HepG2 (cell line): ENCODE measurements at regions not wholly inside any gene's neighbourhood (a gene's known extent, or its start where the extent isn't known, plus 50 kb on each side); places are given as distances from the start of the nearest gene placed in this dataset.

Source experiments
- ATAC-seq: fragments of 200-7000 bp; cut with Tn5 transposase; 3 replicates; pipeline ENCODE4 v1.9.1; 2020; ENCODE audit warnings: mild to moderate bottlenecking, moderate library complexity
- BruUV-seq: library from RNA; stranded (reverse); fragments of 400-500 nt; replicated peaks from 2 replicates; lab custom pipeline; 2021; lab: Mats Ljungman, UMichigan
- CTCF ChIA-PET: fragments of 300-600 bp; formaldehyde crosslinking; extraction: SDS; loops from one replicate; lab custom pipeline; 2021; ENCODE audit warnings: low total read pairs, inconsistent platforms, low intra/inter-chr PET ratio; lab: Yijun Ruan, JAX
- POLR2A ChIA-PET: fragments of 350-600 bp; sonication (Branson Sonifier 250); formaldehyde crosslinking; loops from one replicate; lab custom pipeline; 2020; ENCODE audit warnings: antibody characterized with exemption, inconsistent platforms; lab: Yijun Ruan, JAX
- DNase-seq: peaks from one replicate; pipeline ENCODE4 v3.0.0-alpha.2; 2015; ENCODE audit warnings: low spot score
- FAIRE-seq: peaks from 3 replicates; lab custom pipeline; 2011; peaks lifted over from hg19 to GRCh38; lab: Jason Lieb, UNC
- H2AFZ ChIP-seq: one replicate; pipeline ENCODE4 v1.6.1; 2011; ENCODE audit warnings: low read length, inconsistent platforms
- H3K27ac ChIP-seq: fragments of 300-600 bp; 3 replicates; pipeline ENCODE4 v1.8.0; 2011; ENCODE audit warnings: mixed run types, mild to moderate bottlenecking, mixed read lengths, low read length, inconsistent platforms; ENCODE audit not compliant: insufficient read depth; ENCODE audit errors: extremely low read length
- H3K27me3 ChIP-seq, 2 experiments: fragments of 200-600 bp in 1 of 2; 2 replicates in 1 of 2; 3 replicates in 1 of 2; pipeline versions ENCODE4 v1.6.0 to v1.8.0; 2011; ENCODE audit warnings: low read length in 2 of 2, mild to moderate bottlenecking in 2 of 2, moderate library complexity in 2 of 2, inconsistent platforms in 1 of 2; ENCODE audit not compliant: insufficient read depth in 2 of 2, control insufficient read depth in 1 of 2
- H3K36me3 ChIP-seq, 2 experiments: fragments of 200-600 bp in 1 of 2; replicated peaks in 1 of 2; 2 replicates in 1 of 2; 3 replicates in 1 of 2; pipeline versions ENCODE4 v1.5.1 to v1.8.0; 2011; ENCODE audit warnings: low read length in 2 of 2, inconsistent platforms in 1 of 2; ENCODE audit not compliant: insufficient read depth in 2 of 2, control insufficient read depth in 1 of 2
- H3K4me1 ChIP-seq: 2 replicates; pipeline ENCODE4 v1.5.1; 2012; ENCODE audit warnings: low read length, inconsistent platforms; ENCODE audit not compliant: insufficient read depth
- H3K4me2 ChIP-seq: 2 replicates; pipeline ENCODE4 v1.6.0; 2011; ENCODE audit warnings: low read depth, low read length, inconsistent platforms
- H3K4me3 ChIP-seq, 3 experiments: fragments of 200-600 bp in 1 of 3; sonication (generic), shearing (Covaris generic) in 1 of 3; replicated peaks in 1 of 3; 2 replicates each; pipeline ENCODE4 v1.5.1; 2011 to 2016; ENCODE audit warnings: low read length in 3 of 3, inconsistent platforms in 2 of 3, low read depth in 2 of 3, mild to moderate bottlenecking in 2 of 3, control low read depth in 1 of 3, mixed read lengths in 1 of 3; ENCODE audit not compliant: insufficient read depth in 1 of 3
- H3K79me2 ChIP-seq: one replicate; pipeline ENCODE4 v1.6.1; 2011; ENCODE audit warnings: low read length, inconsistent platforms; ENCODE audit not compliant: insufficient read depth
- H3K9ac ChIP-seq: 2 replicates; pipeline ENCODE4 v1.6.0; 2011; ENCODE audit warnings: mild to moderate bottlenecking, low read depth, low read length, inconsistent platforms; ENCODE audit not compliant: insufficient read depth
- H3K9me3 ChIP-seq: 2 replicates; pipeline ENCODE4 v1.5.1; 2012; ENCODE audit warnings: mild to moderate bottlenecking, low read length
- H4K20me1 ChIP-seq: 2 replicates; pipeline ENCODE4 v1.6.0; 2011; ENCODE audit warnings: inconsistent platforms, mild to moderate bottlenecking, low read length, moderate library complexity; ENCODE audit not compliant: insufficient read depth
- AHR ChIP-seq: IDR thresholded peaks from 2 replicates; pipeline ENCODE4 v1.6.1; 2018; ENCODE audit warnings: missing genetic modification reagents, missing compliant biosample characterization
- CEBPZ ChIP-seq: IDR thresholded peaks from 2 replicates; pipeline ENCODE4 v1.6.1; 2012; ENCODE audit warnings: low read length, improper control_type of control experiment
- FOXK2 ChIP-seq: fragments of 450-650 bp; IDR thresholded peaks from 2 replicates; pipeline ENCODE4 v1.6.1; 2016
- RFXANK ChIP-seq: IDR thresholded peaks from 2 replicates; pipeline ENCODE4 v1.6.1; 2016
- SATB2 ChIP-seq: sonication (generic); formaldehyde crosslinking; IDR thresholded peaks from 2 replicates; pipeline ENCODE4 v1.5.0; 2020; ENCODE audit warnings: missing genetic modification reagents
- SOX5 ChIP-seq: IDR thresholded peaks from 2 replicates; pipeline ENCODE4 v1.6.1; 2016; ENCODE audit warnings: borderline replicate concordance
- U2AF2 ChIP-seq: fragments of 200-400 bp; formaldehyde crosslinking; IDR thresholded peaks from 2 replicates; pipeline ENCODE4 v1.6.1; 2017; ENCODE audit warnings: low read depth, mild to moderate bottlenecking, low read length
- ZBTB44 ChIP-seq: sonication (generic); formaldehyde crosslinking; IDR thresholded peaks from 2 replicates; pipeline ENCODE4 v1.4.0; 2020; ENCODE audit warnings: missing genetic modification reagents
- WGBS: methylation state at CpG from one replicate; pipeline ENCODE4 v1.1.6; 2017; ENCODE audit warnings: low lambda C conversion rate; 5-methylcytosine and 5-hydroxymethylcytosine counted together
- in situ Hi-C: cut with HindIII; loops from 2 replicates; pipeline ENCODE4 v1.10.0; 2017; ENCODE audit warnings: low pct_unique_long_range_greater_than_20kb; ENCODE audit not compliant: extremely low pct_ligation_motif_present
- intact Hi-C: fragments of 100-400 bp; cut with micrococcal nuclease; formaldehyde crosslinking; loops from one replicate; pipeline ENCODE4 v1.10.0; 2022; ENCODE audit not compliant: unreplicated experiment

- no peak overlapping the region for H3K9ac ChIP-seq
- POLR2A ChIA-PET: no interaction called here
- no peak overlapping the region for H3K4me3 ChIP-seq
- H2AFZ ChIP-seq: no peak overlapping the region
- no peak for DNase-seq
- no peaks in the 10 kb centered on the region for H3K4me1 ChIP-seq
- no peaks in the 10 kb centered on the region for H3K79me2 ChIP-seq
- TF ChIP-seq SATB2 (CRISPR knock-in tag) (no peak), AHR (CRISPR knock-in tag) (no peak), U2AF2 (no peak), CEBPZ (no peak), RFXANK (CRISPR knock-in tag) (no peak), ZBTB44 (CRISPR knock-in tag) (no peak), SOX5 (CRISPR knock-in tag) (no peak), FOXK2 (no peak)
- TF ChIP-seq, all 625 proteins: peak for 0
- H4K20me1 ChIP-seq: no peaks in the 10 kb centered on the region
- in situ Hi-C loops: no loop called here
- ATAC-seq (no peak), FAIRE-seq (no peak)
- intact Hi-C loops: no loop called here
- no peak overlapping the region for H3K27ac ChIP-seq
- peaks cover 1 to 8% of the 10 kb centered on the region in 2 experiments; a peak in 2 of 5 replicates for H3K27me3 ChIP-seq
- H3K4me2 ChIP-seq: no peak overlapping the region
- WGBS: 32% methylated on average over 9 of the region's 9 CpGs
- no peaks in the 10 kb centered on the region for H3K36me3 ChIP-seq
- CTCF ChIA-PET: no interaction called here
- no TSS peak for BruUV-seq
- H3K9me3 ChIP-seq: no peaks in the 10 kb centered on the region
Measured at GRCh38 chr9:89845862-89846261, 241.1 kb downstream of the GADD45G start.
